Neural progenitor cell (in vitro differentiated cells): ENCODE measurements at regions not wholly inside any gene's neighbourhood (a gene's known extent, or its start where the extent isn't known, plus 50 kb on each side); places are given as distances from the start of the nearest gene placed in this dataset.

Experiments used
- DNase-seq: peaks from one replicate; pipeline ENCODE4 v3.0.0-alpha.2; 2016; ENCODE audit warnings: low spot score
- H2AFZ ChIP-seq: fragments of 200-600 bp; sonication (generic); replicated peaks from 2 replicates; pipeline ENCODE4 v1.6.1; 2016; ENCODE audit warnings: antibody characterized with exemption
- H3F3A ChIP-seq: fragments of 200-600 bp; sonication (generic); 2 replicates; pipeline ENCODE4 v1.6.1; 2016; ENCODE audit warnings: antibody characterized with exemption, low read depth
- H3K27ac ChIP-seq: fragments of 200-600 bp; sonication (generic); 2 replicates; pipeline ENCODE4 v1.5.1; 2016; ENCODE audit warnings: mild to moderate bottlenecking
- H3K27me3 ChIP-seq: fragments of 200-600 bp; sonication (generic); 2 replicates; pipeline ENCODE4 v1.6.1; 2016; ENCODE audit warnings: mild to moderate bottlenecking, moderate library complexity
- H3K36me3 ChIP-seq: fragments of 200-600 bp; sonication (generic); 2 replicates; pipeline ENCODE4 v1.5.1; 2016
- H3K4me1 ChIP-seq: fragments of 200-600 bp; sonication (generic); 2 replicates; pipeline ENCODE4 v1.6.1; 2016; ENCODE audit warnings: mixed run types
- H3K4me2 ChIP-seq: fragments of 200-600 bp; sonication (generic); 2 replicates; pipeline ENCODE4 v1.6.1; 2016
- H3K4me3 ChIP-seq: fragments of 200-600 bp; sonication (generic); 2 replicates; pipeline ENCODE4 v1.5.1; 2016
- H3K79me2 ChIP-seq: fragments of 200-600 bp; sonication (generic); 2 replicates; pipeline ENCODE4 v1.6.1; 2016; ENCODE audit warnings: low read depth
- H3K9ac ChIP-seq: fragments of 200-600 bp; sonication (generic); 2 replicates; pipeline ENCODE4 v1.6.1; 2016
- H3K9me3 ChIP-seq: fragments of 200-600 bp; sonication (generic); 2 replicates; pipeline ENCODE4 v1.5.1; 2016; ENCODE audit warnings: low read depth
- H4K20me1 ChIP-seq: fragments of 200-600 bp; sonication (generic); 2 replicates; pipeline ENCODE4 v1.6.1; 2016; ENCODE audit warnings: low read depth
- H3K27ac Mint-ChIP-seq: 3 replicates; pipeline ENCODE4 v1.8.0; 2021; ENCODE audit warnings: mixed read lengths
- H3K27me3 Mint-ChIP-seq: 2 replicates; pipeline ENCODE4 v1.8.0; 2022; ENCODE audit warnings: low read depth, mild to moderate bottlenecking, inconsistent platforms, moderate library complexity, mixed read lengths; ENCODE audit not compliant: insufficient read depth
- H3K36me3 Mint-ChIP-seq: 3 replicates; pipeline ENCODE4 v1.8.0; 2021; ENCODE audit warnings: mixed read lengths
- H3K4me1 Mint-ChIP-seq: 3 replicates; pipeline ENCODE4 v1.8.0; 2021; ENCODE audit warnings: mixed read lengths
- H3K4me3 Mint-ChIP-seq: 3 replicates; pipeline ENCODE4 v1.8.0; 2021; ENCODE audit warnings: mild to moderate bottlenecking, moderate library complexity, mixed read lengths
- H3K9me3 Mint-ChIP-seq: 3 replicates; pipeline ENCODE4 v1.8.0; 2020; ENCODE audit warnings: mixed read lengths
- EZH2 ChIP-seq: fragments of 200-600 bp; sonication (generic); IDR thresholded peaks from 2 replicates; pipeline ENCODE4 v1.6.1; 2017; ENCODE audit warnings: antibody characterized with exemption, mild to moderate bottlenecking, moderate library complexity
- EZH2phosphoT487 ChIP-seq: fragments of 200-600 bp; sonication (generic); IDR thresholded peaks from 2 replicates; pipeline ENCODE4 v1.6.1; 2017; ENCODE audit warnings: antibody characterized with exemption
- TF ChIP-seq, protein P1 (sequence below): fragments of 200-600 bp; sonication (generic); IDR thresholded peaks from 2 replicates; pipeline ENCODE4 v1.5.1; 2017; ENCODE audit warnings: antibody characterized with exemption, mild to moderate bottlenecking

DNA sequence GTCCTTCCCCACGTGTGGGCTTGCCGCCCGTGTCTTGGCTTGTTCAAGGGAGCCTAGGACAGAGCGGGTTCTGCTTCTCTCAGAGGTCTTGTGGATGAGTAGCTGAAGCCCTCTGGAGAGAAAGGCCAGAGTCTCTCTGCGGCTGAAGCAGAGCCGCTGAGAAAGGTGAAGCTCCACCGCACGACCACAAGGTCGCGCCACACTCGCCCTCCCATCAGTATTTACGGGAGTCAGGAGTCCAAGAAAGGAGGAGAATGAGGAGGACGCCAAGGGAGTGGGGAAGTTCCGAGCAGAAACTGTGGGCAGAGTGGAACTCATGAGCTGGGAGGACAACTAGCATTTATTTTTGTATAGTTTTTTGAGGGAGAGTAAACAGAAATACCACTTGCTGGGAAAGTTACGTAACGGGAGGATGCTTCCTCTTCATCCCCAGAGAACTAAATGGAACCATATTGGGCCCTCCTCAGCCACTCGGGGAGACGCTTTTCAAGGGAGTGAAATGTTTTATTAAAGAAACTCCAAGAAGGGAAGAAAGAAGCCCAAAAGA, 51.6 kb upstream of the HAO2 start:
- Mint-ChIP-seq H3K9me3 (no peaks in the 10 kb centered on the region), H3K4me3 (no peak overlapping the region), H3K4me1 (no peaks in the 10 kb centered on the region), H3K27me3 (no peaks in the 10 kb centered on the region), H3K36me3 (no peaks in the 10 kb centered on the region), H3K27ac (no peak overlapping the region)
- H3K9me3 ChIP-seq = no peaks in the 10 kb centered on the region
- H3K79me2 ChIP-seq = no peaks in the 10 kb centered on the region
- DNase-seq = peak; percentile 36
- no peaks in the 10 kb centered on the region for H3K36me3 ChIP-seq
- H3K4me2 ChIP-seq = no peak overlapping the region
- no peak overlapping the region for H3K9ac ChIP-seq
- H2AFZ ChIP-seq = no peak overlapping the region
- H3K4me1 ChIP-seq = no peaks in the 10 kb centered on the region
- no peak overlapping the region for H3K27ac ChIP-seq
- no peaks in the 10 kb centered on the region for H3K27me3 ChIP-seq
- H3F3A ChIP-seq = no peaks in the 10 kb centered on the region
- H4K20me1 ChIP-seq = no peaks in the 10 kb centered on the region
- TF ChIP-seq EZH2phosphoT487 (no peak), EZH2 (no peak)
- TF ChIP-seq, protein P1, sequence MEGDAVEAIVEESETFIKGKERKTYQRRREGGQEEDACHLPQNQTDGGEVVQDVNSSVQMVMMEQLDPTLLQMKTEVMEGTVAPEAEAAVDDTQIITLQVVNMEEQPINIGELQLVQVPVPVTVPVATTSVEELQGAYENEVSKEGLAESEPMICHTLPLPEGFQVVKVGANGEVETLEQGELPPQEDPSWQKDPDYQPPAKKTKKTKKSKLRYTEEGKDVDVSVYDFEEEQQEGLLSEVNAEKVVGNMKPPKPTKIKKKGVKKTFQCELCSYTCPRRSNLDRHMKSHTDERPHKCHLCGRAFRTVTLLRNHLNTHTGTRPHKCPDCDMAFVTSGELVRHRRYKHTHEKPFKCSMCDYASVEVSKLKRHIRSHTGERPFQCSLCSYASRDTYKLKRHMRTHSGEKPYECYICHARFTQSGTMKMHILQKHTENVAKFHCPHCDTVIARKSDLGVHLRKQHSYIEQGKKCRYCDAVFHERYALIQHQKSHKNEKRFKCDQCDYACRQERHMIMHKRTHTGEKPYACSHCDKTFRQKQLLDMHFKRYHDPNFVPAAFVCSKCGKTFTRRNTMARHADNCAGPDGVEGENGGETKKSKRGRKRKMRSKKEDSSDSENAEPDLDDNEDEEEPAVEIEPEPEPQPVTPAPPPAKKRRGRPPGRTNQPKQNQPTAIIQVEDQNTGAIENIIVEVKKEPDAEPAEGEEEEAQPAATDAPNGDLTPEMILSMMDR = peak; percentile 47
- no peak overlapping the region for H3K4me3 ChIP-seq

DNA sequence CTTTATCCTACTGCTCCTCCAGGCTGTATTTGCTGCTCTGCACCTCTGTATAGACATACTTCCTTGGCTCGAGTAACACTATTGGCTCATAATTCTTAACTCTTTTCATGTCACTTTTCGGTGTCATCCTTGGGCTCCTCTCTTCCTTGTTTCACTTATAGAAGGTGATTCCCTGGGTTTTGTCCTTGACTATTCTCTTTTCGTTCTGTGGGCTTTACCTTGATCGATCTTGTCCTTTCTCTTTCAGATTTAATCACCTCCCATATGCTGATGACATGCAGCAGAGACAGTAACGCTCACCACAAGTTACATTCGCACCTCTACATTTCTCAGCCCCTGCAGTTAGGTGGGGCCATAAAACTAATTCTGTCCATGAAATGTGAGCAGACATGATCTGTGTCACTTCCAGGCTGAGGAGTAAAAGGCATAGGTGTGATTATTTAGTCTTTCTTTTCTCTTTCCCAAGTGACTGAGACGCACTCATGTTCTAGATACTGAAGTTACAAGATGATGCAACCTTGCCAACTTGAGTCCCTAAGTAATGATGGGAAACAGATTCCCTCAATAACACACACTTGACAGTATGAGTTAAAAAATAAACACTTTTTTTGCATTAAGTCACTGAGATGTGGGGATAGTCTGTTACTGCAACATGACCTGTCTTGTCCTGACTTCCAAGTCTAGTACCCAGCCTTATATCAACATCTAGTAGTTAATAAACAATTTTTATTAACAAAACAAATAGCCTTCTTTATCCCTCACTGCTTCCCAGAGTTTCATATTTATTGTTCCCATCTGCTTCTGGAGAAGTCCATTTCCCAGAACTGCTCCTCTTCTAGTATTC, 49.9 kb upstream of the HAO2 start:
- no peaks in the 10 kb centered on the region for H3F3A ChIP-seq
- H3K4me3 Mint-ChIP-seq = no peak overlapping the region
- no peaks in the 10 kb centered on the region for H3K27me3 Mint-ChIP-seq
- no peak overlapping the region for H3K27ac ChIP-seq
- no peaks in the 10 kb centered on the region for H3K4me1 Mint-ChIP-seq
- no peak overlapping the region for H3K4me2 ChIP-seq
- H3K36me3 ChIP-seq = no peaks in the 10 kb centered on the region
- no peak overlapping the region for H3K4me3 ChIP-seq
- H3K27ac Mint-ChIP-seq = no peak overlapping the region
- H3K27me3 ChIP-seq = no peaks in the 10 kb centered on the region
- H3K9me3 ChIP-seq = no peaks in the 10 kb centered on the region
- H3K4me1 ChIP-seq = no peaks in the 10 kb centered on the region
- no peak for DNase-seq
- H2AFZ ChIP-seq = no peak overlapping the region
- no peak overlapping the region for H3K9ac ChIP-seq
- H3K9me3 Mint-ChIP-seq = no peaks in the 10 kb centered on the region
- H4K20me1 ChIP-seq = no peaks in the 10 kb centered on the region
- no peaks in the 10 kb centered on the region for H3K79me2 ChIP-seq
- no peak for TF ChIP-seq EZH2phosphoT487
- TF ChIP-seq, protein P1 = no peak
- no peak for TF ChIP-seq EZH2
- H3K36me3 Mint-ChIP-seq = no peaks in the 10 kb centered on the region
